Non-pigmented ciliary epithelial cell (primary cell): ENCODE measurements at regions not wholly inside any gene's neighbourhood (a gene's known extent, or its start where the extent isn't known, plus 50 kb on each side); places are given as distances from the start of the nearest gene placed in this dataset.

Experiments
- DNase-seq: peaks from one replicate; pipeline ENCODE4 v3.0.0-alpha.2; 2010; ENCODE audit warnings: low read depth

GRCh38 chr11:92707665-92708064 lies 261.8 kb upstream of the MTNR1B start:
- DNase-seq, result no peak

DNA sequence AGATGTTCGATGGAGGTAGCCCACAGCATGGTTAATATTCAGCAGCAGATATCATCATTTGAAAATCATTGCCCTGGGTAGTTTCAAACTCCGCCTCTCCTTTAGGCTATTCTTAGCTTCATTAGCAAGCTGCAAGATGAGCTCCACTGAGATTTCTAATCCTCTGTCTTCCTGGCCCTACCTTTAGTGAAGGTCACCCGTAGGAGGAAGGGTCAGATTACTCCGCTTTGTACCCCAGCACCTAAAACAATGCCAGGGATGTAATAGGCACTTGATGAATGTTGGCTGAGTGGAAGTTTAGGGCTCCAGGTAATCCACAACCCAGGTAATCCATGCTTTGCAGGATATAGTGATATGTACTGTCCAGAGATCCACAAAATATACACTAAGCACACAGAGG lies 260.1 kb upstream of the MTNR1B start:
- no peak for DNase-seq

DNA sequence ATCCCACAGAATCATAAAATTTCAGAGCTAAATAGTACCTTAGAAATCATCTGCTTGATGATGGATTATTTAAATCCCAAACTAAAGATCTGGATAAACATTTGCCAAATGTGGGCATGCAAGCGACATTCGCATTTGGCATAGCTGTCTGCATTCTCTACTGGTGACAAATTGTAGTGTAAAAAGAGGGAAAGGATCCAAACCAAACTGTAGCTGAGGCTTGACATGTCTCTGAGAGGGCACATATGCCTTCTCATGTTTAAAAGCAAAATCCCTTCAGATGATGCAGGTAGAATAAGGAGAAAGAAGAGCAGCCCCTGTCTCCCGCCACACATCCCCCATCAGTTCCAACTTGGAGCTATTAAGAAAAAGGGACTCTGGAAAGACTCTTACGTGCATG lies 257.5 kb upstream of the MTNR1B start:
- DNase-seq, result no peak

DNA sequence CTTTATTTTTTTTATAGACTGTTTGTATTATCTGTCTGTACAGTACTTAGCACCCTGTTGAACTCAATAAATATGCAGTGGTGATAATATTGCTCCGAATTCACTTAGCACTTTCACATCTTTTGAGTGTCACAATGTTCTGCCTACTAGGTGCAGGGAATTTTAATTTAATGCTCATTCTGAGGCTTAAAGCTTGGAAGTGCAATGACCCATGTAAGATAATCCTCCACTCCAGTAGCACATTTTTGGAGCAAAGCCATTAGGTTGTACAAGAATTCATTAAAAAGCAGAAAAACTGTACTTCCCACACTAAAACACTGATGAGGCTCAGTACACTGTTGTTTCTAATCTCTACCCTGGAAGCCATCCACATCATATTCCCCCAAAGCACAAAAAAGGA lies 255.3 kb upstream of the MTNR1B start:
- no peak for DNase-seq

GRCh38 chr11:92717240-92717639 lies 252.2 kb upstream of the MTNR1B start:
- DNase-seq, result no peak

GRCh38 chr11:92720385-92720784 lies 249.1 kb upstream of the MTNR1B start:
- no peak for DNase-seq

GRCh38 chr11:92725352-92725751 lies 244.1 kb upstream of the MTNR1B start:
- DNase-seq, result no peak

- DNase-seq, result no peak
These were observed 242.3 kb upstream of the MTNR1B start for GRCh38 chr11:92727123-92727522.

- no peak for DNase-seq
These were observed 241.7 kb upstream of the MTNR1B start for GRCh38 chr11:92727769-92728168.

DNA sequence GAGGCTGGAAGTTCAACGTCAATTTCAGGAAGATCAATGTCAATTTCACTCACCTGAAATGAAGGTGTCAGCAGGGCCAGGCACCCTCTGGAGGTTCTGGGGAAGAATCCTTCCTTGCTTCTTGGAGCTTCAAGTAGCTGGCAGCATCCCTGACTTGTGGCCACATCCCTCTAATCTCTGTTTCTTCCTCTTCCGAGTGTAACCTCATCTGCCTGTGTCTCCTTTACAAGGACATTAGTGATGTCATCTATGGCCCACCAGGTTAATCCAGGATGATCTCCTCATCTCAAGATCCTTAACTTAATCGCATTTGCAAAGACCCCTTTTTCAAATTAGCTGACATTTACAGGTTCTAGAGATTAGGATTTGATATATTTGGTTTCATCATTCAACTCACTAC lies 240.8 kb upstream of the MTNR1B start:
- DNase-seq, result no peak

DNA sequence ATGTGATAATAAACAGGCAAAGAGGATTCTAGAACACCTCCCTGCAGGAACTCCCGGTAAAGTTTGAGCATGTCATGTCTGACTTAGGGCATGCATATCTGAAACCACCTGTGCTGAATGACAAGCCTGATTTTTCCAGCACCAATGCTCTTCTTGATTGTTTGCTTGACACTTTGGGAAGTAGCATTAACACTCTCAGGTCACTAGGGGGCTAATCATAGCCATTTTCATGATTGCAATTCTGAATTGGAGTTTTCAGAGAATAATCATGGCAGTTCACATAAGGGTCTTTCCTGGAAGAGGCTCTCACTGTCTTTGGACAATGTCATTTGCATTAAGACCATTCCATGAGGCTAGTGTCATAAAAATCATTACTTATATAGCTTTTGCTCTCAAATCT lies 234.4 kb upstream of the MTNR1B start:
- no peak for DNase-seq

- no peak for DNase-seq
These were observed 231.2 kb upstream of the MTNR1B start for GRCh38 chr11:92738276-92738675.

DNA sequence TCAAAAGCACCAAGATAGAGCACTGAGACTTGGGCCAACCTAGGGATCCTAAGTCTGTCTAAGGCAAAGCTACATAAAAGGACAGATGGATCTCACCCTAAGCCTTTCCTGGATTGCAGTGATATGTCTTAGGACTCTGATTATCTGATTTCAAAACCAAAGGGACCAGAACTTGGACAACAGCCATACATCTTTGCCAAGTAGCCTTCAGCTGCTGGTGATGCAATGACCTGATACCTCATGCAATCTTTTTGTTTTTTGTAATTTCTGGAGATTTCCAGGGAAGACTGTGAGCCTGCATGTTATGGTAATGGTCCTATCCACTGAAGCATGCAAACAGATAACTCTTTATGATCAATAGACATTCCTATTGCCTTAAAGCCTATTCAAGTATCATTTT lies 230.4 kb upstream of the MTNR1B start:
- DNase-seq, result no peak

- DNase-seq, result no peak
These were observed 230.0 kb upstream of the MTNR1B start for GRCh38 chr11:92739491-92739890.

DNA sequence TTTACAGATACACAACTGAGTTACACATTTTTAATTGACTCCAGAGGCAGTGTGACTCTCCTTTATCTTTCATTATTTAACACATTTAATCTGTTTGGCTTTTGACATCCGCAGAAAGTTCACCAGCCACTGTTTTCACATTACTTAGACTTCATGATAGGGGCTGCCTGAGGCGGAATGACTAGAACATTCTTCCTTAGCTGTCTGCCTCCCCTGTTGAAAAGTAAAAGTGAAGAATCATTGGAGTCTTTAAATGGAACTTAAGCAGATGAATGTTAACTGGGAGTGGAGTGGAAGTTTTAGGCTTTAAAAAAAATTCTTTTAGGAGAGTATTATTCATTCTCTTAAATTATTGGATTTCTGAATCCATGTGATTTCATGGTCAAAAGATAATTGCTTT lies 229.2 kb upstream of the MTNR1B start:
- no peak for DNase-seq

DNA sequence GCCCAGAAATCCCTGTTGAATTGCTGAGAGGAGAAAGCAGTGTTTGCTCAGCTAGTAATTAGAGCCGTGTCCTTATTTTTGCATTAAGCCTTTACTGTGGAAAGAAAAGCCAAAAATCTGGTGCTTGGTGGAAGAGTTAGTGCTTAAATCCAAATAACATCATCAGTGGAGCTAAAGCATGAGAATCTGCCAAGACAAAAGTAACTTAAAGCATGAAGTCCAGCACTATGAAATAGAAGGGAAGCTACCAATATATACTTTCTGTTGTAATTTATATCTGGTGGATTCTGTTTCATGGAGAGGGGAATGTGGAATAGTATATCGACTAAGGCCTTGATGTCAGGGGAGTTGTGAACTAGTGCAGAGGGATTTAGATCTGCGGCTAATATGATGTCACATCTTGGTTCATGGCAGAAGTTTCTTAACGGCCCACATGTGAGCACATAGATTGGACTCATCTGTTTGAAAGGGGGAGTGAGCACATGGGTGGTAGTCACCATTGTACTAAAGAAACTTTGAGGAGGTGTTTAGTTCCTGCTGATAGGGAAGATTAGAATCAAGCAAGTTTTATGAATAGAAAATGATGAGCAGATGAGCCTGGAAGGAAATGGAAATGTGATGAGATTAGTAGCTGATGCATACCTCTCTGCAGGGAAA lies 224.4 kb upstream of the MTNR1B start:
- DNase-seq, result no peak

DNA sequence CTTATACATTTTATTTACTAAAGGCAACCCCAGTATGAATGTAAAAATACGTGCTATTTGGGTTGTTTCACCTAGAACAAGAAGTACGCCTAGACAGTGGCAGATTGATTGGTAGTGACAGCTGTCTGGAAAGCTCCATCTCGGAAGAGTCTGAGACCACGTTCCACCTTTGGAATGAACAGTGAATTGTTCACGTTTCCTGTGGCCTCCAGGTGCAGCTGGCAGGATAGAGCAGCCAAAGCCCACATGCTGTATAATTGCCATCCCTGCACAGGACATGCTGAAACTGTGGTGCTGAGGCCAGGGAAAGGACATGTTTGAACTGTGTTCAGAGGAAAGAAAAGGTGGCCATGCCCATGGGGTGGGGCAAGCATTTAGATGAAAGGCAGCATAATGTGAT lies 218.7 kb upstream of the MTNR1B start:
- no peak for DNase-seq

GRCh38 chr11:92751594-92751993 lies 217.9 kb upstream of the MTNR1B start:
- DNase-seq, result no peak

GRCh38 chr11:92752122-92752521 lies 217.3 kb upstream of the MTNR1B start:
- no peak for DNase-seq

DNA sequence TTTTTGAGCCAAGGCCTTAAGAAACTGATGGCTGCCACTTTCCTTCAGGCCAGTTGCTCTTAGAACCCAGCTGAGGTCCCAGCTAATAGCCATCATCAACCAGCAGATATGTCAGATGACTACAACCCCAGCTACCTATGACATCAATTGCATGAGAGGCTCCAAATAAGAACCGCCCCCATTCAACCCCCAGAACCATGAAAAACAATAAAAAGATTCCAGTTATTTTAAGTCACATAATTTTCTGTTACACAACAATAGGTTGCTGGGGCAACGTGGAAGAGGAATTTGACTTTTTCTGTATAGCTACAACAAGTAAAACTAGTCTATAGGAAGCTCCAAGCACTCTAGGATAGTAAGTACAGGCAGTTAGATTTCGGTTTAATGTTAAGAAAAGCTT lies 216.3 kb upstream of the MTNR1B start:
- no peak for DNase-seq

- no peak for DNase-seq
These were observed 211.1 kb upstream of the MTNR1B start for GRCh38 chr11:92758241-92758780.

DNA sequence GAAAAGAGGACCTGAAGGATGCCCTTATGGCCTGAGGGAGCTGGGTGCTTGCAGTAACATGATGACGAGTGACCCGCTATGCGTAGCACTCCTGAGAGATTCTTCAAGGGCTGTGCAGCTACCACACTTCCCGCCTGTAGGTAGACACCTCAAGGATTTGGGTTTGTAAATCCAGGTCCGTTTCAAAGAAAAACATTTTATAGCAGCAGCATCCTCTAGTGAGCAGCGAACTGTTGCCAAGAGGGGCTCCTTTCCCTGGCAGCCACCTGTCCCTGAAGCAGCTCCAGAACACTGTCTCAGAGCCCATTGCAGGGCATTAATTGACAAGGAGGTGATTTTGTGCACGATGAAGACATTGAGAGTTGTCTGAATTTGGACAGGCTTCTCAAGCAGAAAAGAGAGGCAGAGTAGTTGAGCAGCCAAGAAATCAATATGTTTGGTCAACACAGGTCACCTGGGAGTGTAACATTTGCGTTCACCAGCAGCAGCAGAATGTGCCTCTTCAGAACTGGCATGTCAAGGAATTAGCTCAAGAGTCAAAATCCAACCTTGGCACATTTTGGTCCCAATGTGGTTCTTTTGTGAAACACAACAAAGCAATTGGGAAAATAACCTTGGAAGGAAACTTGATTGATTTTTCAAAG lies 209.8 kb upstream of the MTNR1B start:
- no peak for DNase-seq

DNA sequence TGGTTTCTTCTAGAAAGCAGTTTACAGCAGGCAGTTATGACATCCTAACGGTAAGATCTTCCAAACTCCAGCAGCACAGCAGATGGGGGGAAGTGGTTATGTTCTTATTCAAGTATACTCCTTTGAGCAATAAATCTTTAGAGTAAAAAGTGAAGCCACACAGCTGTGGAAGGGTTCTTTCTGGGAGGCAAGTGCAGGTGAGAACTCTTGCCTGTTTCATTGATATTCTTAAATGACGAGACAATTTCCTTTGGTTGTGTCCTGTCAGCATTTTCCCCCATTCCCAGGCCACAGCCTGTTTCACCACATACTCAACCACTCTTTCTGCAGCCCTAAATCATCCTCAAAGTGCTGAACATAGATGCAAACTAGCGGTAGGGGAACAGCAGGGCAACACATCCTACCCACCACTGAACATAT lies 207.3 kb upstream of the MTNR1B start:
- no peak for DNase-seq

- DNase-seq, result no peak
These were observed 206.1 kb upstream of the MTNR1B start for GRCh38 chr11:92763336-92763735.
